GM18502 (cell line): ENCODE measurements at regions not wholly inside any gene's neighbourhood (a gene's known extent, or its start where the extent isn't known, plus 50 kb on each side); places are given as distances from the start of the nearest gene placed in this dataset.
A peak's percentile ranks its signal among the peaks of the same experiment; 100 is the strongest.

Experiments
- ATAC-seq: cut with Tn5 transposase; IDR thresholded peaks from one replicate; pipeline ENCODE4 v1.9.1; 2021; ENCODE audit warnings: mild to moderate bottlenecking; ENCODE audit not compliant: unreplicated experiment, poor library complexity

DNA sequence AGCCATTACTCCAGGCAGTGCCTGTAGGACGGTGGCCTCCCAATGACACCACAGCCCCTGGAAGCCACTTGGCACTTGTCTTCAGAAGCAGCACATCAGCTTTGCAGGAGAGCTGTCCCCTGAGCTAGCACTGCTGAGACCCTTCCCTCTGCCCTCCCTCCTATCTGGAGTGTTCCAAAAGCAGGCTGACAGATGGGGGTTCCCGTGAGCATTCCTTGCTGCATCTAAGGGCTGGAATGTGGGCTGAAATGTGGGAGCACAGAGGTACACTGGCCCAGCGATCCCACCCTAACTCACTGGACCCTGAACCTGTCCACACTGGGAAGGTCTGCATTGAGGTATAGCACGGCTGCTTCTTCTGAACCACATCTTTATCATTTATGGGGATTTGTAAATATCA, 230.1 kb downstream of the ANAPC1 start:
- ATAC-seq: no peak

DNA sequence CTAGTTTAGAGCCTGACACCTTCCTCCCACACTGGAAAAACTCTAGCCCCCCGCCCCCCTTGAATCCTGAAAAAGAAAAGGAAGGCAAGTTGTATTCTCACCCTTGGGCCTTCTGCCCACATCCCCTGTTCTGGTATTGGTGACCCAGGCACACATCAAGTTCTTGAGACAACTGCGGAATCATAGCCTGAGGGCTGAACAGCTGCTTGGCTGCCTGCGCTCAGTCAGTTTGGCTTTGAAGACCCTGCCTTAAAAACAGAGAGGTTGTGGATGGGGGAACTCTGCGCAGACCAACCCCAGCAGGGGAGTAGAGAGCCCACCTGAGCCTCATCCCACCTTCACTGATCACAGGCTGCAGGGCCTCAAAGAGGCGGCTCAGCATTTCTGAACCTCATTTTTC, 229.2 kb downstream of the ANAPC1 start:
- ATAC-seq: no peak

DNA sequence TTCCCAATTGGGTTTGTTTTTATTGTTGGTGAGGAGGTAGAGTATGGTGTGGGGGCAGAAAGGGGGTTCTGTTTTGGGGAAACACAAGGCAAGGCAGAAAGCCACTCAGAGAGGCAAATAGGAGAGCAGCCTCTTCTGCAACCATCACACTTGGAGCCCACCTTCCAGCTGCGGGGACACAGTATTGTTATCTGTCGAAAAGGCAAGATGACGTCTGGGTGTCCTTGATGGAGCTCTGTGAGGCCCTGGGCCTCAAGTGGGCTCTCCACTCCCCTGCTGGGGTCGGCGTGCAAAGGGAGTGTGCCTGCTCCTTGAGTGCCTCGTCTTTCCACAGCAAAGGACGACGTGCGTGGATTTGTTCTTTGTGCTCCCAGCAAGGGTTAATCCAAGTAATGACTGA, 227.6 kb downstream of the ANAPC1 start:
- no peak for ATAC-seq

DNA sequence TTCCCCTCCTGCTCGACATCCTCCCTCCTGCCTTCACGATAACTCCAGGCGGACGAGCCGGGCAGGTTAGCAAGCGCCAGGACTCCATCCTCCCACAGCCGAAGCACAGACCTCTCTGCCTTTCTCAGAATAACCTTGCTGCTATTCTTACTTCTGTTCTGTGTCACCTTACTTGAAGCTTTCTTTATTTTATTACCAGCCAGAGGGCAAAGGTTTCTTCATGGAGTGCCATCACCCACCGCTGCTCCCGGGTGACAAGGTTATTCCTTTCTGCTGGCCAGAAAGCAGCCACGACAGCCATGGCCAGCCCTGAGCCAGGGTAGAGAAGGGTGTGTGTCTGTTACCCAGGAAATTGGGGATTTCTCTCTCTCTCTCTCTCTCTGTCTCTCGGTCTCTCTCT, 227.1 kb downstream of the ANAPC1 start:
- no peak for ATAC-seq

DNA sequence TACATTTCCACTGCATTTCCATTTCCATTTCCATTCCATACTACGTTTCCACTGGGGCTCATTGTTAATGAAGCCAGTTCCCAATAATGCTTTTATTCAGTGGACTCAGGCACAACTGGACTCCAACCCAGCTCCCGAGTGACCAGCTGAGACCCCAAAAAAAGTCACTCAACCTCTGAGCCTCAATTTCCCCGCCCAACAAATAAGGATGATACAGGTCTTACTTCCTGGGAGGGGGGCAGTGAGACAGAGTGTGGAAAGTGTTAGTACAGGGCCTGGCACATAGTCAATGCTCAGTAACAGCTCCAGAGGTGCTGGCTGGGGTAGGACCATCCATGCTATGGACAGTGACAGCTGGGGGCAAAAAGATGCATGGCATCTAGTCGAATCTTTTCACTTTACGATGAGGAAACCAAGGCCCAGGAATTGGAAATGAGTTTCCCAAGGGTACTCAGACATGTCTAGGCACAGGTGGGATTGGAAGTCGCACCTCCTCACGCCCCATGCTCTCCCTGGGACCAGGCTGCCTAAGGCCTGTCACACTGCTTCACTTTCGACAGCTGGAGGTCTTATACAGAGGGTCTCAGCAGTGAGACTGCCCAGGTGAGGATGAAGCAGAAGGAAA, 226.5 kb downstream of the ANAPC1 start:
- no peak for ATAC-seq

DNA sequence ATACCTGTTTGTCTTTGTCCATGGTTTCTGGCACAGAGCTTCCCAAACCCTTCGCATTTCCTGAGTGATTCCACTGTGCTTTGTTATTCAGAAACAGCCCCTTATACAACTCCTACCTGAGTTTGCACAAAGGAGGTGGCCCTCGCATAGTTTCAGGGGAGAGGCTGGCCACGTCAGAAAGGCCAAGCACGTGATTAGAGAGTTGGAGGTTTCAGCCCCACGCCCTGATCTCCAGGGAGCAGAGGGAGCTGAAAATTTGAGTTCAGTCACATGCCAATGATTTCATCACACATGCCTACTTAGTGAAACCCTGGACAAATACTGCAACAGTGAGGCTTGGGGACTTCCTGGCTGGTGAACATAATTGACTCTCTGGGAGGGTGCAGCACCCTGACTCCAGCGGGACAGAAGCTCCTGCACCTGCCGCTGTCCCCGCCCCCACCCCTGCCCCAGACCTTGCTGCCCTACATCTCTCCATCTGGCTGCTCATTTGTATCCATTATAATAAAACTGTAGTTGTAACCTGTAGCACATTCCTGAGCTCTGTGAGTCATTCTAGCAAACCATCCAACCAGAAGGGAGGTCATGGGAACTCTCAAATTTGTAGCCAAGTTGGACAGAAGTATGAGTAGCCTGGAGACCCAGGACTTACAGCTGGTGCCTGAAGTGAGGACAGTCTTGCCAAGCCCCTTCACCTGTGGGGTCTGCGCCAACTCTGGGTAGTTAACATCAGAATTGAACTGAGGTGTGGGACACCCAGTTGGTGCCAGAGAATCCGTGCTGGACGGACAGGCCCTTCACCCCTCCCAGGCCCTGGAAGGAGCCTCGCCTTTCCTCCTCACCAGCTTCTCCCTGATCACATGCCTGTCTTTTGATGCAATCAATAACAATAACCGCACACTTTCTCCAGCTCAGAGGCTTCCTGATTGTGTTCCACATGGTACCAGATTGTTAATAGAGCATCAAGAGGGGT, 224.3 kb downstream of the ANAPC1 start:
- no peak for ATAC-seq

DNA sequence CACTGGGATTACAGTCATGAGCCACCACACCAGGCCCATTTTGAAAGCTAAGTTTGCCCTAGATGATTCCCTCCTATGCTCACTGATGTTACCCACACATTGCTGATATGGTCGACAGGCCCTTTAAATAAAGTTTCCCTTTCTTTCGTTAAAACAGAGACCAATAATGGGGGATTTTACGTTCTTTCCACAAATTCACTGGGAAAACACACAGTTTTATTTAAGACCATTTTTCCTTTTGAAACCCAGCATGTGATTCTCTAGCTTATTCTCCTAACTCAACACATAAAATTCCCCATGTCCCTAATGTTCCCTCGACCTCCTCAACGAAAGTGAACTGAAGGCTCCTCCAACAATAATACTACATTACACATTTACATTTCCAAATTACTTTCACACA, 223.2 kb downstream of the ANAPC1 start:
- no peak for ATAC-seq

DNA sequence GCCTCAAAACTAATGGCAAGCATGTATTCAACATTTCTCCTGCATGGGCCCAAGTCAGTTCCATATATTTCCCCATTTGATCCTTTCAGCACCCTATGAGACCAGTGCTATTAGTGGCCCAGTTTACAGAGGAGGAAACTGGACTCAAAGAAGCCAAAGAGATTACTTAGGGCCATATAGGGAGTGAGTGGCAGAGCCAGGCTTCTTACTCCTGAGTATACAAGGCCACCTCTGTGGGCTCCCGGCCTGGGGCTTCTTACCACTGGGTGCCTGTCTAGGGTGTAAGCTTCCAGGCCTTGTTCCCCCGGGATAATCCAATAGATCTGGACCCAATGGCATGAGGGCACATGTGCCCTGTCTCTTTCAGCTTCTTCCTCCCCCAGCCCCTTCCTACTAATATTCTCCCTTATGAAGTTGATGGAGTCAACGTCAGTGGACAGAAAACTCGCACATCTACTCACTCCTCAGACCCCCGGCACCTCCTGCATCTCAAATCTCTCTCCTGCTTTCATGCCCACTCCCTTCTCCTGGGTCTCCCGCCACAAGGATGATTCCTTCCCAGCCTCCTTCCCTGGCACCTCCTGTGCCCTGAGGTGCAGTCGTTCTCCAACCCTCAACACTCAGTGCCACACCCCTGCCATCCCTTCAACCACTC, 222.6 kb downstream of the ANAPC1 start:
- no peak for ATAC-seq

DNA sequence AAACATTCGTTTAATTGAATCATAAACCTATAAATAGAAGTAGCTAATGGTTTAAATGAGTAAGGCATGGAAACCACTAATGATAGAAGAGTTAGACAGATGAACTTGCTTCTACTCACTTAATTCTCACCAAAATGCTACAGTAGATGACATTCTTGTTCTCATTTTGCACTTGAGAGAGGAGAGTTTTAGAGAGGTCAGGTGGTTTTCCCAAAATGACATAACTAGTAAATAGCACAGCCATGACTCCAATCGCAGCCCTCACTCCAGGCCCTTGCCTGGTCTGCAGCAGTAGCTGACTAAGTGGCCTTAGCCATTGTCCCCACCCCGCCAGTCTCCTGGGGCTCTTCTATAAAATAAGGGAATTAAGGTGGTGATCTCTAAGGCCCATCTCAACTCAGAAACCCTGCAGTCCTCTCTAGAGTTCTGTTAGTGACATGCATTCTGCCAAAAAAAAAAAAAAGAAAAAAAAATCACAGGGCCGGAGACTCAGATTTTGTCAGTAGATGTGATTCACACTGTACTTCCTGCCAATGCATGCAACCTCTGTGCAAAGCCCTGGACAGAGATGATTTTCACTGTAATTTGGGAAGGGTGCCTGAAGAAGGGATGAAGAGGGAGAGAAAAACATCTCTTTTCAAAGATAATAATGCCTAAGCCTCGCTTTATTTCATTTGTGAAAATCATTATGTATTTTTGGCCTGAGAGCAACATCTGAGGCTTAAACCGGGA, 221.8 kb downstream of the ANAPC1 start:
- ATAC-seq: no peak

DNA sequence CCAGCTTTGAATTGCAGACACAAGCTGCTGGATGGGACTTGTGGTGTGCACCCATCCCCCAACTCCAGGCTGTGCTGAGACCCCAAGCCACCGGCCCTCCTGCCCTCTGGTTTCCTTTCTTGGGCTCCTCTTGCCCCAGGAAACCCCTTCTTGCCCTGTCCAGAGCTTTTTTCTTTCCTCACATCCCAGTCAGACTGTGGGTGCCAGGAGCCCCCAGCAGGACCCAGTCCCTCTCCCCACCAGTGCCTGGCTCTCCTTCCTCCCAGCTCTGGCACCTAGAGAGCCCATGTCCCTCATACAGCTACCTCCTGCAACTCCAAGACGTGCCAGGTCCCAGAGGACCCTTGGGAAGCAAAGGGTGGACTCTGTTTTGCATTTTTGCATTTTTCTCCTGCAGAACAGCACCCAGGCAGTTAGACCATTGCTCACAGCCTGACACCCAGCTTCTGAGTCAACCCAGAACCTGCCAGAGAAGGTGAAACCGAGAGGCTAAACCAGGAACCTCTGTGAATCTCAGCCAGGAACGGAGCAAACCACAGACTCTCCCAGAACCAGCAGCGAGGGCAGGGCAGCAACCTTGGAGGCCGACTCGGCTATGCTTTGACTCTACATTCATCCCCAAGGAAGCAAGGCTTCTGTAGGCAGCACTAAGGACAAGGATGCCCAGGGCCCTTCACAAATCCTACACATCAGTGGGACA, 221.1 kb downstream of the ANAPC1 start:
- peak; percentile 91 for ATAC-seq

DNA sequence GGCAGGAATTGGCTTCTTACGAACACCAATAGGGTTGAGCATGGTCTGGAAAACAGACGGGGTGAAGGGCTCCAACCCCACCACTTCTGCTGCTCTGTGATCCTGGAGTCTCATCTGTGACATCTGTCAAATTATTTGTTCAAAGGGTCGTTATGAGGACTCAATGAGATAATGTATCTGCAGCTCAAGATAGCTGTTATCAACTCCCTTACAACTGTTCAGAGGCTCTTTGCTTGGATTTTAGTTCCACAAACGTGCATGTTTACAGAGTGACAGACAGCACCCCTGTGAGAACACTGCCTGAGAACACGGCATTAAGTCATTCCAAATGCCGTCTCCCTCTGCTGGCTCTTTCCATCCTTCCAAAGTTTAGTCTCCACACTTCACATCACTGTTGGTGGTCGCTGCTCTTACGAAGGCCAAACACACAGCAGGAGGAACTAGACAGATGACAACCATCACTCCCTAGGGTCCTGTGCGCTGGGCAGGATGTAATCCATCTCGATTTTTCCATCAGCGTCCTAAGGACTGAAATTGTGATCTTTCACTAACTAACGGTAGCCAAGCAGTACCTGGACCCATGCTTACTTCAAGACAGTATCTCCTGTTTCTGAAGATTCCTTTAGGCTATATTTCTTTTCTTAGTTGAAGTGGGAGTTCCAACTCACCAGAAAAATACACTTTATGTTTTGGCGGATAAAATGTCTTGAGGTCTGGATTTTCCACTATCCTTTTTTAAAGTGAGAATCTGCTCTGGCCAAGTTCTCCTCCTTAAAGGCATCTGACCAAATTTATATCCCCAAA, 220.3 kb downstream of the ANAPC1 start:
- no peak for ATAC-seq

DNA sequence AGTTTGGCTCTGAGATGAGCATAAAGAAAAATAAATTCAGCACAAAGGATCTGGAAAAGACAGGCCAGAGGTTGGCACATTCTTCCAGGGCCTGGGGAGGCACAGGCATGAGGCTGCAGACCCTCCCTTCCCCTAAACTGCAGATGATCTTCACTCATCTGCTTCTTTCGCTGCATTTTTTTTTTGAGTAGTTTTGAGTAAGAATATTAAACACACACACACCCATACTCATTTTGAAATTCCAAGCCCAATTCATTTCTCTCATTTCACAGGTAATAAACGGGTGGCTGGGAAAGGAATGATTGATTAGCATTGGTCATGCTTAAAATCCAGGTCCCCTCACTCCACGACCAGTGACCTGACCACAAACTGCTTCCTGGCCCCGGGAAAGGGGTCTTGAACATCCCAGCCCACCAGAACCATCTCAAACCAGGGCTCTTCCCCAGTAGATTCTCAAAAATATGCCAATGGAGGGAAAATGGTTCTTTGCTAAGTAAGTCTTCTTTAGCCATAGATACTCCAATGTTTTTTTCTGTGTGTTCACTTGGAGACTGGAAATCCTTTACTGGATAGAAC, 219.6 kb downstream of the ANAPC1 start:
- no peak for ATAC-seq

DNA sequence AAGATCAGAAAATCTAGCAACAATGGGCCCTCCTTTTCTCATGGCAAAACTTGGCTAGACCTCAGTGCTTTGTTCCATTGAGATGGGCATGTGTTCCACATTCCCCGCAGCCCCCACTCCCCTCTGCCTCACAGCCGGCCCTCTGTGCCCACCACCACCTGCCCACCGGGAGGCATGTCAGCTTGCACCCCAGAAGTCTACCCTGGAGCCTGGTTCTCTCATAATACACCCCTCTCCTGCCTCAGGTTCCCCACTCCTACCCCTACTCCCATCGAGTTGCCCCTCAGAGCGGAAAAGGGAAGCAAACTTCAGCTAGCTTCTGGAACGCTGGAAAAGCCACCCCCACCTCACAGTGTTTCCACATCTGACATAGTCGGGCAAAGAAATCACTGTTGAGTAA, 219.0 kb downstream of the ANAPC1 start:
- no peak for ATAC-seq

DNA sequence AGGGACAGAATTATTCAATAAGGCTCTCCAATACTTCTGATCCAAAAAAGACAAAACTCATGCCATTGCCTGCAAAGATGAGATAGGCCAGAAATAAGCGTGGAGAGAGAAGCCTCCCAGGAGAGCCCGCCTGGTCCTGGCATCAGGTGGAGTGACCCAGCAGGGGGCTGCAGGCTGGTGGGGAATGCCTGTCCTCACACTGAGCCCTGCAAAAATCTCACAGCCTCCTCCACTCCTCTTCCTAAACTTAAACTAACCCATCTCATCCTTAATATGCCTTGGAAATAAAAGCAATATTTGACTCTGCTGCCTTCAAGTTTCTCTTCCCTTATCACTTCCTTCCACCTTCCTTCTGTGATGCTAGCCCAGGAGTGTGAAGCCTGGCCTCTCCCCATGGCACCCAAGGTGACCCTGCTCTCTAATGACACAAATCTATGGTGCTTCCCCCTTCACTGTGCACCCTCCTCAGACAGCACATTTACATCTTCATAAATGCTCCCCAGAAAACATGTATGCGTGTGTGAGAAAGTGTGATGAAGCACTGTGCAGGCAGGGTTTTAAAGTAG, 218.4 kb downstream of the ANAPC1 start:
- no peak for ATAC-seq

DNA sequence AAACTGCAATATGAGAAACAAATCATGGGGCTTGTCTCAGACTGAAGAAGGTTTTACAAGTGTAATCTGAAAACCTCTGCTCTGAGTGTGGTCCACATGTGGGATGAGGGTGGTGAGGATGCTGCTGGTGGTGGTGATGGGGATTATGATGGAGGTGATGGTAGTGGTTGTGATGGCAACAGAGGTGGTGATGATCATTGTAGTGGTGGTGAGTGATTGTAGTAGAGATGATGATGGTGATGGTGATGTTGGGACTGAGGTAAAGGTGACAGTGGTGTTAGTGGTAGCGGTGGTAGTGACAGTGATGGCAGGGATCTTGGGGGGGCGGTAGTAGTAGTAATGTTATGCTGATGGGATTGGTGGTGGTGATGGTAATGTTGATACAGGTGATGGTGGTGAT, 217.8 kb downstream of the ANAPC1 start:
- no peak for ATAC-seq

DNA sequence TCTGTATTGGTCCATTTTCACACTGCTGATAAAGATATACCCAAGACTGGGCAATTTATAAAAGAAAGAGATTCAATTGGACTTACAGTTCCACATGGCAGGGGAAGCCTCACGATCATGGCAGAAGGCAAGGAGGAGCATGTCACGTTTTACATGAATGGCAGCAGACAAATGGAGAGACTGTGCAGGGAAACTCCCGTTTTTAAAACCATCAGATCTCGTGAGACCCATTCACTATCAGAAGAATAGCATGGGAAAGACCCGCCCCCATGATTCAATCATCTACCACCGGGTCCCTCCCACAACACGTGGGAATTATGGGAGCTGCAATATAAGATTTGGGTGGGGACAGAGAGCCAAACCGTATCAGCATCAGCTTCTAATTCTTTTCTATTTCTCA, 217.0 kb downstream of the ANAPC1 start:
- no peak for ATAC-seq

DNA sequence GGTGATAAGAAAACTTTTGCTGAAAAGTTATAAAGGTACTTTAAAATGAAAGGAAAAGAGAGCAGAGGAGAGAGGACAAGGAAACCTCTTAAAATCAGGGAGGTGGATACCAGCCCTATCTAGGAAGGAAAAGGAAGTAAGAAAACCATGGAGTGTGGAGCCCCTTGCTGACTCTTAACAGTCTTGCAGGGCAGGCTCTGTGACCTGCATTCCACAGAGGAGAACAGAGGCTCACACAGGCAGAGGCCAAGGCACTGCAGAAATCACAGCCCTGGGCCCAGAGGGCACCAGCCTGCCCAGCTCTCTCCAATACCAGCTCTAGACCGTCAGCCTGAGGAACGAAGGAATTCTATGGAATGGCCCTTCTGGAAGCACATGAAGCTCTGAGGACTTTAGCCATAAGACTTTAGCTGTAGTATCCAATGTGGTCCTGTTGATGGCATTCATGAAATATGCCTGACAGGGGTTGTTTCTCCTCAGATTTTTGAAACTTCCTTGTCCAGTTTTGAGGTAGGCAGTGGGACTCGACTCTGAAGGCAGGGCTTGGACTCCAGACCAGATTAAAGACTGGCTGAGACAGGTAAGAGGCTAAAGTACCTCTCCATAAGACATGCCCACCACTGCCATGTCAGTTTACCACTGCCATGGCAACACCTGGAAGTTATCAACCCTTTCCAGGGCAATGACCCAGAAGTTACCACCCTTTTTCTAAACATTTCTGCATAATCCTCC, 216.3 kb downstream of the ANAPC1 start:
- ATAC-seq: no peak

DNA sequence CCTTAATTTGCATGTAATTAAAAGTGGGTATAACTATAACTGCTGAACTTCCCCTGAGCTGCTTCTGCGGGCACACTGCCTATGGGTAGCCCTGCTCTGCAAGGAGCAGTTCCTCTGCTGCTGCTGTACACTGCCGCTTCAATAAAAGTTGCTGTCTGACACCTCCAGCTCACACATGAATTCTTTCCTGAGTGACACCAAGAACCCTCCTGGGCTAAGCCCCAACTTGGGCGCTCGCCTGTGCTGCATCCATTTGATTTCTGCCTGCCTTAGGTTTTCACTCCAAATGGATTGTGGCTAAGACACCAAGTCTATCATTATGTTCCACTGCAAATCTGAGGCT, 215.7 kb downstream of the ANAPC1 start:
- no peak for ATAC-seq
